CD4-positive, alpha-beta T cell (primary cell): ENCODE measurements at regions not wholly inside any gene's neighbourhood (a gene's known extent, or its start where the extent isn't known, plus 50 kb on each side); places are given as distances from the start of the nearest gene placed in this dataset.

Source experiments
- ATAC-seq: fragments of 200-7000 bp; cut with Tn5 transposase; one replicate; pipeline ENCODE4 v1.10.0; 2022; ENCODE audit warnings: mild to moderate bottlenecking; ENCODE audit not compliant: poor library complexity
- CTCF ChIA-PET: fragments of 350-600 bp; sonication (Branson Sonifier 250); formaldehyde crosslinking; loops from one replicate; lab custom pipeline; 2021; ENCODE audit warnings: antibody characterized with exemption, inconsistent platforms; lab: Charles Lee
- POLR2A ChIA-PET: fragments of 350-600 bp; sonication (Branson Sonifier 250); formaldehyde crosslinking; loops from one replicate; lab custom pipeline; 2021; ENCODE audit warnings: antibody characterized with exemption, inconsistent platforms; lab: Charles Lee
- DNase-seq, 14 experiments: peaks; one replicate each; pipeline ENCODE4 v3.0.0-alpha.2; 2013 to 2020; ENCODE audit warnings: mixed read lengths in 2 of 14
- H3K27ac ChIP-seq, 2 donors: one replicate each; pipeline versions ENCODE4 v1.5.1 to v1.7.0; 2013; ENCODE audit warnings: low read length in 2 of 2, low read depth in 1 of 2, mild to moderate bottlenecking in 1 of 2
- H3K27me3 ChIP-seq, 2 experiments: 1 replicate in 1 of 2; 2 replicates in 1 of 2; pipeline versions ENCODE4 v1.6.1 to v1.7.0; 2013; ENCODE audit warnings: low read length in 2 of 2, control low read depth in 1 of 2, mild to moderate bottlenecking in 1 of 2, moderate library complexity in 1 of 2; ENCODE audit not compliant: insufficient read depth in 2 of 2, control insufficient read depth in 1 of 2
- H3K36me3 ChIP-seq: one replicate; pipeline ENCODE4 v1.6.1; 2013; ENCODE audit warnings: low read length, control low read depth; ENCODE audit not compliant: insufficient read depth
- H3K4me1 ChIP-seq: one replicate; pipeline ENCODE4 v1.6.1; 2013; ENCODE audit warnings: low read length, control low read depth; ENCODE audit not compliant: insufficient read depth
- H3K4me3 ChIP-seq: one replicate; pipeline ENCODE4 v1.5.1; 2013; ENCODE audit warnings: mild to moderate bottlenecking, low read length, moderate library complexity
- H3K9me3 ChIP-seq, 2 experiments: 1 replicate in 1 of 2; 2 replicates in 1 of 2; pipeline versions ENCODE4 v1.6.1 to v1.7.0; 2013; ENCODE audit warnings: low read length in 2 of 2, mild to moderate bottlenecking in 2 of 2, control low read depth in 1 of 2, moderate library complexity in 1 of 2; ENCODE audit not compliant: control insufficient read depth in 1 of 2, insufficient read depth in 1 of 2
- H3K27ac Mint-ChIP-seq: one replicate; pipeline ENCODE4 v1.8.0; 2020; ENCODE audit warnings: mixed read lengths
- H3K27me3 Mint-ChIP-seq: one replicate; pipeline ENCODE4 v1.8.0; 2021; ENCODE audit warnings: mixed read lengths
- H3K36me3 Mint-ChIP-seq: one replicate; pipeline ENCODE4 v1.8.0; 2021; ENCODE audit warnings: low read depth, mixed read lengths
- H3K4me1 Mint-ChIP-seq: one replicate; pipeline ENCODE4 v1.8.0; 2021; ENCODE audit warnings: low read depth, mixed read lengths
- H3K4me3 Mint-ChIP-seq: one replicate; pipeline ENCODE4 v1.8.0; 2020; ENCODE audit warnings: mild to moderate bottlenecking, mixed read lengths
- H3K9me3 Mint-ChIP-seq: one replicate; pipeline ENCODE4 v1.8.0; 2020; ENCODE audit warnings: mixed read lengths
- CTCF ChIP-seq: fragments of 200-600 bp; IDR thresholded peaks from one replicate; pipeline ENCODE4 v1.8.0; 2022; ENCODE audit warnings: antibody characterized with exemption, mild to moderate bottlenecking
- intact Hi-C, 2 experiments: fragments of 100-400 bp; cut with DNase I in 1 of 2; cut with micrococcal nuclease in 1 of 2; formaldehyde crosslinking; loops; one replicate each; pipeline versions ENCODE4 v1.15.1 to v1.9.0; 2023 to 2025; cut with DNase I, micrococcal nuclease

- no peaks in the 10 kb centered on the region for H3K36me3 Mint-ChIP-seq
- no peaks in the 10 kb centered on the region for H3K27me3 Mint-ChIP-seq
- H3K4me1 Mint-ChIP-seq, result no peaks in the 10 kb centered on the region
- POLR2A ChIA-PET, result no interaction called here
- H3K4me1 ChIP-seq, result no peaks in the 10 kb centered on the region
- no peaks in the 10 kb centered on the region for H3K27me3 ChIP-seq
- no peak overlapping the region for H3K27ac Mint-ChIP-seq
- H3K4me3 ChIP-seq, result no peak overlapping the region
- intact Hi-C loops, result no loop called here
- no peaks in the 10 kb centered on the region for H3K36me3 ChIP-seq
- no peaks in the 10 kb centered on the region for H3K9me3 Mint-ChIP-seq
- H3K27ac ChIP-seq, result no peak overlapping the region
- TF ChIP-seq CTCF, result no peak
- CTCF ChIA-PET, result no interaction called here
- no peak for ATAC-seq
- no peak for DNase-seq
- H3K9me3 ChIP-seq, result no peaks in the 10 kb centered on the region
- no peak overlapping the region for H3K4me3 Mint-ChIP-seq
Observed at GRCh38 chr14:30218907-30219306, 291.3 kb upstream of the PRKD1 start.

- Mint-ChIP-seq H3K4me3 (no peak overlapping the region), H3K27ac (no peak overlapping the region), H3K27me3 (no peaks in the 10 kb centered on the region), H3K9me3 (no peaks in the 10 kb centered on the region), H3K36me3 (no peaks in the 10 kb centered on the region), H3K4me1 (no peaks in the 10 kb centered on the region)
- no peaks in the 10 kb centered on the region for H3K9me3 ChIP-seq
- DNase-seq (no peak), ATAC-seq (no peak)
- H3K4me1 ChIP-seq, result no peaks in the 10 kb centered on the region
- no peak overlapping the region for H3K27ac ChIP-seq
- ChIA-PET CTCF (no interaction called here), POLR2A (no interaction called here)
- no peak for TF ChIP-seq CTCF
- no peaks in the 10 kb centered on the region for H3K36me3 ChIP-seq
- H3K4me3 ChIP-seq, result no peak overlapping the region
- no peaks in the 10 kb centered on the region for H3K27me3 ChIP-seq
- intact Hi-C loops, result no loop called here
Observed at GRCh38 chr14:30221546-30221945, 293.9 kb upstream of the PRKD1 start.

GRCh38 chr14:30223385-30223785 is 295.7 kb upstream of the PRKD1 start:
- Histone ChIP-seq H3K27me3 (no peaks in the 10 kb centered on the region), H3K4me3 (no peak overlapping the region), H3K36me3 (no peaks in the 10 kb centered on the region), H3K9me3 (no peaks in the 10 kb centered on the region), H3K4me1 (no peaks in the 10 kb centered on the region), H3K27ac (no peak overlapping the region)
- ATAC-seq, result no peak
- DNase-seq, result no peak
- Mint-ChIP-seq H3K36me3 (no peaks in the 10 kb centered on the region), H3K27ac (no peak overlapping the region), H3K9me3 (no peaks in the 10 kb centered on the region), H3K4me3 (no peak overlapping the region), H3K4me1 (no peaks in the 10 kb centered on the region), H3K27me3 (no peaks in the 10 kb centered on the region)
- no peak for TF ChIP-seq CTCF
- ChIA-PET CTCF (no interaction called here), POLR2A (no interaction called here)
- intact Hi-C loops, result no loop called here
